BE2C (cell line): ENCODE measurements at regions not wholly inside any gene's neighbourhood (a gene's known extent, or its start where the extent isn't known, plus 50 kb on each side); places are given as distances from the start of the nearest gene placed in this dataset.

ENCODE experiments used
- DNase-seq: peaks from one replicate; pipeline ENCODE4 v3.0.0-alpha.2; 2020
- H3K27me3 ChIP-seq: fragments of 250-450 bp; sonication (Bioruptor Pico); 2 replicates; pipeline ENCODE4 v1.5.1; 2020; ENCODE audit warnings: mild to moderate bottlenecking
- H3K36me3 ChIP-seq: fragments of 250-450 bp; sonication (Bioruptor Pico); 2 replicates; pipeline ENCODE4 v1.5.1; 2020; ENCODE audit warnings: mild to moderate bottlenecking
- H3K4me1 ChIP-seq: fragments of 250-450 bp; sonication (Bioruptor Pico); 2 replicates; pipeline ENCODE4 v1.5.1; 2020
- H3K4me3 ChIP-seq: 2 replicates; pipeline ENCODE4 v1.5.1; 2011; ENCODE audit warnings: low read depth, low read length
- H3K9me3 ChIP-seq: fragments of 250-450 bp; sonication (Bioruptor Pico); 2 replicates; pipeline ENCODE4 v1.5.1; 2020
- CTCF ChIP-seq: IDR thresholded peaks from 2 replicates; pipeline ENCODE4 v1.5.1; 2012; ENCODE audit warnings: mild to moderate bottlenecking, low read depth, low read length

DNA sequence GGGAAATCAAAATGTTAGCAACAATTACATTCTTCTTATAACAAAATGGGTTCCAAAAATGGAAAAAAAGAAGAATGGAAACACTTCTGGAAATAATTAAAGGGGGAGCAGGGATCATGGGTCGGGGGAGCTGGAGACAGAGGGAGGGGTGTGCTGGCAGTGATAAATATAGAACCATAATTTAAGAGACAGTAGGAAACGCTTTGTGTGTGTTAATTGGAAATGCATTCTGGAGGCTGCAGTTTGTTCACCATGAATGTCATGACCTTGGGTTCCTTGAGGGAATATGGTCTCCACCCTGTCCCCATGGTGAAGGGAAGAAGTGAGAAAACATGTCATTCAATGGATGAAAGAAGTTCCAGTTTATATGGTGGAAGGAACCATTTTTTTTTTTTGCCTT, 540.7 kb downstream of the TNS1 start:
- Histone ChIP-seq H3K36me3 (no peaks in the 10 kb centered on the region), H3K9me3 (no peaks in the 10 kb centered on the region), H3K4me1 (peaks cover 5% of the 10 kb centered on the region), H3K4me3 (no peak overlapping the region), H3K27me3 (no peaks in the 10 kb centered on the region)
- no peak for TF ChIP-seq CTCF
- DNase-seq: no peak

DNA sequence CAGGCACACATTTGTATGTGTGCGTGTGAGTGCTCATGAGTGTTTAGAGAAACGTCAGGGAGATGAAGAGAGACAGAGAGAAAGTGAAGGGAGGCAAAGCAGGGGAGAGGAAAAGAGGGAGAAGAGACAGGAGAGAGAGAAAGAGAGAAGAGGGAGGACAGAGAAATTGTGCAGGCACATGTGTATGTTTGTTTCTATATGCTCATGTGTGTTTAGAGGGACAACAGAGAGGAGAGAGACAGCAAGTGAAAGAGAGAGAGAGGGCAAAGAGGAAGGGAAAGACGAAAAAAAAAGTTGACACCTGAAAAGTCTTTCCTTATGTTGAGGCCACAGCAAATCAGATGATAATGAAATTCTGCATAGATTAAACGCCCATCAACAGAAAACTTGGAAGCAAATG, 541.1 kb downstream of the TNS1 start:
- no peaks in the 10 kb centered on the region for H3K27me3 ChIP-seq
- no peaks in the 10 kb centered on the region for H3K36me3 ChIP-seq
- no peak for DNase-seq
- TF ChIP-seq CTCF: no peak
- H3K4me3 ChIP-seq: no peak overlapping the region
- peaks cover 5% of the 10 kb centered on the region for H3K4me1 ChIP-seq
- H3K9me3 ChIP-seq: no peaks in the 10 kb centered on the region

GRCh38 chr2:217459680-217460405, 543.0 kb downstream of the TNS1 start:
- Histone ChIP-seq H3K27me3 (no peaks in the 10 kb centered on the region), H3K4me1 (peaks cover 3% of the 10 kb centered on the region), H3K36me3 (no peaks in the 10 kb centered on the region), H3K4me3 (no peak overlapping the region), H3K9me3 (no peaks in the 10 kb centered on the region)
- TF ChIP-seq CTCF: no peak
- DNase-seq: no peak

- no peak for DNase-seq
- Histone ChIP-seq H3K36me3 (no peaks in the 10 kb centered on the region), H3K4me1 (no peaks in the 10 kb centered on the region), H3K27me3 (no peaks in the 10 kb centered on the region), H3K4me3 (no peak overlapping the region), H3K9me3 (no peaks in the 10 kb centered on the region)
- no peak for TF ChIP-seq CTCF
Observed at GRCh38 chr2:217459016-217459415, 543.8 kb downstream of the TNS1 start.

- no peaks in the 10 kb centered on the region for H3K9me3 ChIP-seq
- no peak for TF ChIP-seq CTCF
- peaks cover 5% of the 10 kb centered on the region for H3K4me1 ChIP-seq
- H3K4me3 ChIP-seq: no peak overlapping the region
- no peaks in the 10 kb centered on the region for H3K27me3 ChIP-seq
- H3K36me3 ChIP-seq: no peaks in the 10 kb centered on the region
- DNase-seq: no peak
Observed at GRCh38 chr2:217456016-217456415, 546.8 kb downstream of the TNS1 start.

GRCh38 chr2:217452928-217453327, 549.9 kb downstream of the TNS1 start:
- no peaks in the 10 kb centered on the region for H3K36me3 ChIP-seq
- no peaks in the 10 kb centered on the region for H3K9me3 ChIP-seq
- no peak for DNase-seq
- no peaks in the 10 kb centered on the region for H3K27me3 ChIP-seq
- TF ChIP-seq CTCF: no peak
- peaks cover 5% of the 10 kb centered on the region for H3K4me1 ChIP-seq
- H3K4me3 ChIP-seq: no peak overlapping the region
